ENCODE measurements at regions not wholly inside any gene's neighbourhood (a gene's known extent, or its start where the extent isn't known, plus 50 kb on each side); places are given as distances from the start of the nearest gene placed in this dataset.

DNA sequence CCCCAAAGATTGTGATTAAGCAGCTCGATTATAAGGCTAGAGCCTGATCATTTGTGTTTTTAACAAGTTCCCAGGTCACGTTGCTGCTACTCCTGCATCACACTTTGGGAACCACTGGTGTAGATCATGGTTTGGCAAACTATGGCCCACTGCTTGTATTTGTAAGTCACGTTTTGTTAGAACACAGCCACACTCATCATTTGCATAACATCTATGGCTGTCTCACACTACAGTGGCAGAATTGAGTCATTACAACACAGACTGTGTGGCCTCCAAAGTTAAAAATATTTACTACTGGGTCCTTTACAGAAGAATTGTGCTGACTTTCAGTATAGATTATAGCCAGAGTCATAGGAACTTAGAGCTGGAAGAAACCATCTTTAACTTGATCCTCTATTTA is 515.3 kb upstream of the PSMD7 start:
- ChIA-PET POLR2A (no interaction called here), CTCF (interaction anchor here (1.3 kb wide), 1 partner anchor 12 kb away, joined by 4 read pairs; no protein-coding TSS in a partner anchor)
- TF ChIP-seq, protein P1, sequence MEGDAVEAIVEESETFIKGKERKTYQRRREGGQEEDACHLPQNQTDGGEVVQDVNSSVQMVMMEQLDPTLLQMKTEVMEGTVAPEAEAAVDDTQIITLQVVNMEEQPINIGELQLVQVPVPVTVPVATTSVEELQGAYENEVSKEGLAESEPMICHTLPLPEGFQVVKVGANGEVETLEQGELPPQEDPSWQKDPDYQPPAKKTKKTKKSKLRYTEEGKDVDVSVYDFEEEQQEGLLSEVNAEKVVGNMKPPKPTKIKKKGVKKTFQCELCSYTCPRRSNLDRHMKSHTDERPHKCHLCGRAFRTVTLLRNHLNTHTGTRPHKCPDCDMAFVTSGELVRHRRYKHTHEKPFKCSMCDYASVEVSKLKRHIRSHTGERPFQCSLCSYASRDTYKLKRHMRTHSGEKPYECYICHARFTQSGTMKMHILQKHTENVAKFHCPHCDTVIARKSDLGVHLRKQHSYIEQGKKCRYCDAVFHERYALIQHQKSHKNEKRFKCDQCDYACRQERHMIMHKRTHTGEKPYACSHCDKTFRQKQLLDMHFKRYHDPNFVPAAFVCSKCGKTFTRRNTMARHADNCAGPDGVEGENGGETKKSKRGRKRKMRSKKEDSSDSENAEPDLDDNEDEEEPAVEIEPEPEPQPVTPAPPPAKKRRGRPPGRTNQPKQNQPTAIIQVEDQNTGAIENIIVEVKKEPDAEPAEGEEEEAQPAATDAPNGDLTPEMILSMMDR (IDR thresholded peaks at IDR 0.05; ENCODE audit: control extremely low read depth, extremely low read depth, low read depth, missing control alignments) = no peak
- DNase-seq (ENCODE audit: extremely low spot score) = no peak

GRCh38 chr16:73778887-73779286 is 517.7 kb upstream of the PSMD7 start:
- ChIA-PET CTCF (interaction anchor here (1.1 kb wide), 1 partner anchor 14 kb away, joined by 3 read pairs; no protein-coding TSS in a partner anchor), POLR2A (no interaction called here)
- TF ChIP-seq, protein P1 (IDR thresholded peaks at IDR 0.05; ENCODE audit: control extremely low read depth, extremely low read depth, low read depth, missing control alignments) = no peak
- DNase-seq (ENCODE audit: extremely low spot score) = no peak

DNA sequence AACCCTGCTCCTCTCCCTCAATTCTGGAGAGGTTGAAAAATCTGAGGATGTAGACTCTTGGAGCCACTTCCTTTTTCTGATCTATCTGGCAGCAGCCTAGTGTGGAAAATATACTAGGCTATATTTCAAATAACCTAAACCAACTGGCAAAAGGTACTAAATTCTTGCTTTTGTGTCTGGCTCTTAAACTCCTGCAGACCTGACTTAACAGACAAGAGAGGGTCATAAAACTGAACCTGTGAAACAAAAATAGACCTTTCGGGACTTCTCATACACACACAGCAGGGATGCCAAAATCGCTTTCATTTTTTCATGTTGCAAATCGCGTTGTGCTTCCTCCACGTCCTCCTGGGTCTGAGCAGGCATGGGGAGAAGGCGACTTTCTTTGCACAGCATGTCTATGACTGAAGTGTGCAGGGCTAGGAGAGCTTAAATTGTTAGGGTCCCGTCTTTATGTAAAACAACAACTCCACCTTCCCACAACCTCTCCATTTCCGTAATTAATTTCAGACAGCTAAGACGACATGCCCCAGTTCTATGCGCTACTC is 520.7 kb upstream of the PSMD7 start:
- TF ChIP-seq, protein P1 (IDR thresholded peaks at IDR 0.05; ENCODE audit: control extremely low read depth, extremely low read depth, low read depth, missing control alignments) = no peak
- ChIA-PET CTCF (no interaction called here), POLR2A (no interaction called here)
- no peak for DNase-seq (ENCODE audit: extremely low spot score)

- DNase-seq (ENCODE audit: extremely low spot score) = no peak
- CTCF ChIA-PET = no interaction called here
- POLR2A ChIA-PET = no interaction called here
- TF ChIP-seq, protein P1 (IDR thresholded peaks at IDR 0.05; ENCODE audit: control extremely low read depth, extremely low read depth, low read depth, missing control alignments) = no peak
Measured at GRCh38 chr16:73771196-73772064, 525.2 kb upstream of the PSMD7 start.

DNA sequence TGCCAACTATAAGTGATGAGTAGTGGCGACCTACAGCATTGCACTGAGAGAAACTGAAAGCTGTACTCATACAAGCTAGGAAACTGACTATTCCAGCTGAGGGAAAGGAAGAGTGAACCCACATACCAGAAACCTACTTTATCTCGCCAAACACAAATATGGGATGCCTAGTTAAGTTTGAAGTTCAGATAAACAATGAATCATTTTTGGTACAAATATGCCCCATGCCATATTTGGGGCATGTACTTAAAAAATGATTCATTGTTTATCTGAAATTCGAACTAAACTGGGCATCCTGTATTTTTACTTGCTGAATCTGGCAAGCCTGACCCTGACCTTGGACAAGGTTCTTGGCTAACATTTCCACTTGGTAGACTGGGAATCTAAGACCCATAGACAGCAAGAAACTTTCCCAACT is 527.8 kb upstream of the PSMD7 start:
- ChIA-PET CTCF (interaction anchor here (1.3 to 1.4 kb wide), 2 partner anchors 10 to 13 kb away, joined by 4 read pairs; no protein-coding TSS in a partner anchor), POLR2A (no interaction called here)
- DNase-seq (ENCODE audit: extremely low spot score) = no peak
- TF ChIP-seq, protein P1 (IDR thresholded peaks at IDR 0.05; ENCODE audit: control extremely low read depth, extremely low read depth, low read depth, missing control alignments) = no peak

- TF ChIP-seq, protein P1 (IDR thresholded peaks at IDR 0.05; ENCODE audit: control extremely low read depth, extremely low read depth, low read depth, missing control alignments) = no peak
- no peak for DNase-seq (ENCODE audit: extremely low spot score)
- POLR2A ChIA-PET = no interaction called here
- CTCF ChIA-PET = no interaction called here
Measured at GRCh38 chr16:73764321-73764720, 532.3 kb upstream of the PSMD7 start.

All from GM10248 (cell line).